ENCODE measurements at regions not wholly inside any gene's neighbourhood (a gene's known extent, or its start where the extent isn't known, plus 50 kb on each side); places are given as distances from the start of the nearest gene placed in this dataset.

- no peak for TF ChIP-seq CTCF (IDR thresholded peaks at IDR 0.05; ENCODE audit: extremely low read depth, missing control alignments)
- no peak for DNase-seq (ENCODE audit: low spot score)
Measured at GRCh38 chr9:107161338-107161737, 121.7 kb upstream of the RAD23B start.

GRCh38 chr9:107163370-107163769, 119.7 kb upstream of the RAD23B start:
- TF ChIP-seq CTCF (IDR thresholded peaks at IDR 0.05; ENCODE audit: extremely low read depth, missing control alignments): no peak
- no peak for DNase-seq (ENCODE audit: low spot score)

- TF ChIP-seq CTCF (IDR thresholded peaks at IDR 0.05; ENCODE audit: extremely low read depth, missing control alignments): no peak
Measured at GRCh38 chr9:107169796-107170195, 113.3 kb upstream of the RAD23B start.

GRCh38 chr9:107170801-107171200, 112.3 kb upstream of the RAD23B start:
- TF ChIP-seq CTCF (IDR thresholded peaks at IDR 0.05; ENCODE audit: extremely low read depth, missing control alignments): no peak
- no peak for DNase-seq (ENCODE audit: low spot score)

More at GRCh38 chr9:107169796-107170195, 113.3 kb upstream of the RAD23B start:
- DNase-seq (ENCODE audit: low spot score): no peak

- peak; percentile 94 for TF ChIP-seq CTCF (IDR thresholded peaks at IDR 0.05; ENCODE audit: extremely low read depth, missing control alignments)
- peak; percentile 44 for DNase-seq (ENCODE audit: low spot score)
Measured at GRCh38 chr9:107172160-107172978, 110.7 kb upstream of the RAD23B start.

GRCh38 chr9:107172979-107173347, 110.1 kb upstream of the RAD23B start:
- DNase-seq (ENCODE audit: low spot score): no peak
- no peak for TF ChIP-seq CTCF (IDR thresholded peaks at IDR 0.05; ENCODE audit: extremely low read depth, missing control alignments)

- no peak for DNase-seq (ENCODE audit: low spot score)
- no peak for TF ChIP-seq CTCF (IDR thresholded peaks at IDR 0.05; ENCODE audit: extremely low read depth, missing control alignments)
Measured at GRCh38 chr9:107173422-107174180, 109.5 kb upstream of the RAD23B start.
